DMS53 (cell line): ENCODE measurements at regions not wholly inside any gene's neighbourhood (a gene's known extent, or its start where the extent isn't known, plus 50 kb on each side); places are given as distances from the start of the nearest gene placed in this dataset.

ENCODE experiments used
- DNase-seq: peaks from one replicate; lab custom pipeline; 2025; lab: John Stamatoyannopoulos, UW

GRCh38 chr7:25553580-25554291 is 325.4 kb upstream of the NPVF start:
- no peak for DNase-seq

GRCh38 chr7:25557379-25557917 is 329.2 kb upstream of the NPVF start:
- DNase-seq, result no peak

- DNase-seq, result no peak
These were observed 329.6 kb upstream of the NPVF start for GRCh38 chr7:25557930-25558329.

GRCh38 chr7:25558605-25559004 is 330.3 kb upstream of the NPVF start:
- no peak for DNase-seq

- no peak for DNase-seq
These were observed 331.5 kb upstream of the NPVF start for GRCh38 chr7:25559581-25560367.

GRCh38 chr7:25562673-25563182 is 334.4 kb upstream of the NPVF start:
- DNase-seq, result no peak

GRCh38 chr7:25565002-25565401 is 336.7 kb upstream of the NPVF start:
- DNase-seq, result no peak

- peak; percentile 83 for DNase-seq
These were observed 337.7 kb upstream of the NPVF start for GRCh38 chr7:25565949-25566348.

- peak; percentile 49 for DNase-seq
These were observed 339.1 kb upstream of the NPVF start for GRCh38 chr7:25567430-25567829.

GRCh38 chr7:25569765-25570164 is 341.5 kb upstream of the NPVF start:
- no peak for DNase-seq

- no peak for DNase-seq
These were observed 344.1 kb upstream of the NPVF start for GRCh38 chr7:25572423-25572822.

- DNase-seq, result no peak
These were observed 346.5 kb upstream of the NPVF start for GRCh38 chr7:25574828-25575227.

- no peak for DNase-seq
These were observed 347.3 kb upstream of the NPVF start for GRCh38 chr7:25575634-25576033.

GRCh38 chr7:25578991-25579777 is 350.9 kb upstream of the NPVF start:
- no peak for DNase-seq

- no peak for DNase-seq
These were observed 351.4 kb upstream of the NPVF start for GRCh38 chr7:25579778-25580075.

GRCh38 chr7:25580141-25580540 is 351.9 kb upstream of the NPVF start:
- DNase-seq, result no peak

GRCh38 chr7:25583621-25584020 is 355.3 kb upstream of the NPVF start:
- no peak for DNase-seq

GRCh38 chr7:25584112-25584938 is 356.0 kb upstream of the NPVF start:
- DNase-seq, result no peak

- DNase-seq, result no peak
These were observed 358.2 kb upstream of the NPVF start for GRCh38 chr7:25586513-25586912.

- DNase-seq, result no peak
These were observed 365.8 kb upstream of the NPVF start for GRCh38 chr7:25594122-25594521.

GRCh38 chr7:25594728-25595127 is 366.4 kb upstream of the NPVF start:
- DNase-seq, result no peak

GRCh38 chr7:25595996-25596395 is 367.7 kb upstream of the NPVF start:
- no peak for DNase-seq
